ENCODE measurements at regions not wholly inside any gene's neighbourhood (a gene's known extent, or its start where the extent isn't known, plus 50 kb on each side); places are given as distances from the start of the nearest gene placed in this dataset.

- TF ChIP-seq CEBPB (IDR thresholded peaks at IDR 0.05; ENCODE audit: low read depth, low read length) (no peak), CTCF (conservative IDR thresholded peaks at IDR 0.05; ENCODE audit: low read depth, low read length) (no peak), BHLHE40 (IDR thresholded peaks at IDR 0.05; ENCODE audit: low read depth, low read length) (no peak), MXI1 (IDR thresholded peaks at IDR 0.05; ENCODE audit: borderline replicate concordance, low read depth, low read length) (no peak), POLR2A (IDR thresholded peaks at IDR 0.05; ENCODE audit: low read depth, low read length) (no peak), SMC3 (IDR thresholded peaks at IDR 0.05; ENCODE audit: low read depth, low read length) (no peak), USF2 (IDR thresholded peaks at IDR 0.05; ENCODE audit: low read depth, low read length) (no peak), NFE2L2 (IDR thresholded peaks at IDR 0.05; ENCODE audit: low read depth, low read length) (no peak), MAZ (IDR thresholded peaks at IDR 0.05; ENCODE audit: borderline replicate concordance, low read depth, low read length) (no peak)
Observed at GRCh38 chr2:223117533-223117932, 65.5 kb downstream of the KCNE4 start.

Measured in IMR-90 (cell line).